ENCODE measurements at regions not wholly inside any gene's neighbourhood (a gene's known extent, or its start where the extent isn't known, plus 50 kb on each side); places are given as distances from the start of the nearest gene placed in this dataset.

GRCh38 chr1:14442669-14443068 lies 155.8 kb upstream of the KAZN start:
- TF ChIP-seq CTCF (conservative IDR thresholded peaks at IDR 0.05) (no peak), ZFX (IDR thresholded peaks at IDR 0.05) (no peak)

All from C4-2B (cell line).